Smooth muscle cell (in vitro differentiated cells): ENCODE measurements at regions not wholly inside any gene's neighbourhood (a gene's known extent, or its start where the extent isn't known, plus 50 kb on each side); places are given as distances from the start of the nearest gene placed in this dataset.

Experiments used
- DNase-seq: peaks from one replicate; lab custom pipeline; 2025; ENCODE audit not compliant: unreplicated experiment; lab: John Stamatoyannopoulos, UW
- H2AFZ ChIP-seq: fragments of 200-600 bp; sonication (generic); 2 replicates; pipeline ENCODE4 v1.6.0; 2016; ENCODE audit warnings: antibody characterized with exemption, low read depth, mild to moderate bottlenecking
- H3F3A ChIP-seq: fragments of 200-600 bp; sonication (generic); 2 replicates; pipeline ENCODE4 v1.6.0; 2017; ENCODE audit warnings: antibody characterized with exemption, low read depth
- H3K27ac ChIP-seq: fragments of 200-600 bp; sonication (generic); 2 replicates; pipeline ENCODE4 v1.5.1; 2016; ENCODE audit warnings: low read depth, mild to moderate bottlenecking
- H3K27me3 ChIP-seq: fragments of 200-600 bp; sonication (generic); 2 replicates; pipeline ENCODE4 v1.6.1; 2016; ENCODE audit warnings: low read depth, mild to moderate bottlenecking
- H3K36me3 ChIP-seq: fragments of 200-600 bp; sonication (generic); 2 replicates; pipeline ENCODE4 v1.5.1; 2016; ENCODE audit warnings: low read depth
- H3K4me1 ChIP-seq: fragments of 200-600 bp; sonication (generic); 2 replicates; pipeline ENCODE4 v1.5.1; 2016; ENCODE audit warnings: low read depth
- H3K4me2 ChIP-seq: fragments of 200-600 bp; sonication (generic); 2 replicates; pipeline ENCODE4 v1.6.0; 2016; ENCODE audit warnings: mild to moderate bottlenecking
- H3K4me3 ChIP-seq: fragments of 200-600 bp; sonication (generic); 2 replicates; pipeline ENCODE4 v1.5.1; 2016; ENCODE audit warnings: mild to moderate bottlenecking
- H3K79me2 ChIP-seq: fragments of 200-600 bp; sonication (generic); 2 replicates; pipeline ENCODE4 v1.6.0; 2016; ENCODE audit warnings: low read depth, mild to moderate bottlenecking
- H3K9ac ChIP-seq: fragments of 200-600 bp; sonication (generic); 2 replicates; pipeline ENCODE4 v1.6.0; 2016; ENCODE audit warnings: low read depth
- H3K9me3 ChIP-seq: fragments of 200-600 bp; sonication (generic); replicated peaks from 2 replicates; pipeline ENCODE4 v1.5.1; 2016; ENCODE audit warnings: low read depth
- H4K20me1 ChIP-seq: fragments of 200-600 bp; sonication (generic); 2 replicates; pipeline ENCODE4 v1.6.0; 2016; ENCODE audit warnings: low read depth
- WGBS: methylation state at CpG from one replicate; pipeline ENCODE4 v1.1.7; 2016; ENCODE audit warnings: low lambda C conversion rate; 5-methylcytosine and 5-hydroxymethylcytosine counted together
- TF ChIP-seq, protein P1 (sequence below): fragments of 200-600 bp; sonication (generic); IDR thresholded peaks from 2 replicates; pipeline ENCODE4 v1.5.1; 2017; ENCODE audit warnings: borderline replicate concordance, mild to moderate bottlenecking, antibody characterized with exemption; ENCODE audit not compliant: insufficient read depth, poor library complexity, severe bottlenecking

DNA sequence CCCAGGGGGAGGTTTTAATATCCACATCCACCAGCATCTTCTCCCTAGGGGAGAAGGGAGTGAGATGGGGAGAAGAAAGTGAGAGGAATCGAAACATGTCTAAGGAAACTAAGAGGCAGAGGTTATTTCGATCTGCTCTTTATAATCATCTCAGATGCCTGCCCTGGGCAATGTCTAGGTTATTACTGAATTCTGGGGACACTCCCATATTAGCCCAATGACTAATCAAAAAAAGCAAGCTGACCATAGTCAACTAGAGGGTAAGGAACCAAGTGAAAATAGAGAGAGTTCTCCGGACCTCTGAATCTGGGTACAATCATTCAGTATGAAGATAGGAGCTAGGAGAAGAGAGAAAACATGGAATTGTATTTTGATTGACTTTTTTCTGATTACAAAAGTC is 56.7 kb upstream of the EML4 start:
- Histone ChIP-seq H3K27me3 (no peaks in the 10 kb centered on the region), H3K36me3 (no peaks in the 10 kb centered on the region), H2AFZ (no peak overlapping the region), H3K4me1 (peaks cover 4% of the 10 kb centered on the region), H3K79me2 (no peaks in the 10 kb centered on the region), H3F3A (peaks cover 4% of the 10 kb centered on the region), H4K20me1 (no peaks in the 10 kb centered on the region), H3K9me3 (no peaks in the 10 kb centered on the region), H3K27ac (no peak overlapping the region), H3K9ac (no peak overlapping the region), H3K4me2 (no peak overlapping the region), H3K4me3 (no peak overlapping the region)
- 93% methylated on average over 3 of the region's 3 CpGs for WGBS
- TF ChIP-seq, protein P1, sequence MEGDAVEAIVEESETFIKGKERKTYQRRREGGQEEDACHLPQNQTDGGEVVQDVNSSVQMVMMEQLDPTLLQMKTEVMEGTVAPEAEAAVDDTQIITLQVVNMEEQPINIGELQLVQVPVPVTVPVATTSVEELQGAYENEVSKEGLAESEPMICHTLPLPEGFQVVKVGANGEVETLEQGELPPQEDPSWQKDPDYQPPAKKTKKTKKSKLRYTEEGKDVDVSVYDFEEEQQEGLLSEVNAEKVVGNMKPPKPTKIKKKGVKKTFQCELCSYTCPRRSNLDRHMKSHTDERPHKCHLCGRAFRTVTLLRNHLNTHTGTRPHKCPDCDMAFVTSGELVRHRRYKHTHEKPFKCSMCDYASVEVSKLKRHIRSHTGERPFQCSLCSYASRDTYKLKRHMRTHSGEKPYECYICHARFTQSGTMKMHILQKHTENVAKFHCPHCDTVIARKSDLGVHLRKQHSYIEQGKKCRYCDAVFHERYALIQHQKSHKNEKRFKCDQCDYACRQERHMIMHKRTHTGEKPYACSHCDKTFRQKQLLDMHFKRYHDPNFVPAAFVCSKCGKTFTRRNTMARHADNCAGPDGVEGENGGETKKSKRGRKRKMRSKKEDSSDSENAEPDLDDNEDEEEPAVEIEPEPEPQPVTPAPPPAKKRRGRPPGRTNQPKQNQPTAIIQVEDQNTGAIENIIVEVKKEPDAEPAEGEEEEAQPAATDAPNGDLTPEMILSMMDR: no peak
- DNase-seq: no peak

DNA sequence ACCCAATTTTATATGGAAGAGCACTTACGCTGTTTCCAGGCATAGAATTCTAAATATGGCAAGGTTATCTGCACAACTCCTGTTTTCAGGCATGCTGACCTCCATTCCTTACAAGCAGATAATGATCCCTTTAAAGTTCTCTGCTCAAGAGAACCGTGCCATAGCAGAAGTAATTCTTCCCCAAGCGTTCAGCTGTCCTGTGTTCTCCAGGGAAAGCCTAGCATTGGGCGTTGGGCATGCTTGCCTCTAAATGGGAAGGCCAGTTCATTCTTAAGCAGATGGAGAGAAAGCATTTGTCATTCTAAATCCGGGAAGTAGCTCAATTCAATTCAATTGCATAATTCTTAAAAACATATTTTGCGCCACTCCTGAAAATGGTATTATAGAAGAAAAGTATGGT is 55.7 kb upstream of the EML4 start:
- TF ChIP-seq, protein P1: no peak
- Histone ChIP-seq H3K79me2 (no peaks in the 10 kb centered on the region), H2AFZ (no peak overlapping the region), H3K27ac (no peak overlapping the region), H3K36me3 (no peaks in the 10 kb centered on the region), H3K27me3 (no peaks in the 10 kb centered on the region), H3K4me2 (no peak overlapping the region), H4K20me1 (no peaks in the 10 kb centered on the region), H3K4me3 (no peak overlapping the region), H3F3A (peaks cover 12% of the 10 kb centered on the region), H3K4me1 (peaks cover 7% of the 10 kb centered on the region), H3K9ac (no peak overlapping the region), H3K9me3 (no peaks in the 10 kb centered on the region)
- WGBS: 80% methylated on average over 6 of the region's 6 CpGs
- no peak for DNase-seq

DNA sequence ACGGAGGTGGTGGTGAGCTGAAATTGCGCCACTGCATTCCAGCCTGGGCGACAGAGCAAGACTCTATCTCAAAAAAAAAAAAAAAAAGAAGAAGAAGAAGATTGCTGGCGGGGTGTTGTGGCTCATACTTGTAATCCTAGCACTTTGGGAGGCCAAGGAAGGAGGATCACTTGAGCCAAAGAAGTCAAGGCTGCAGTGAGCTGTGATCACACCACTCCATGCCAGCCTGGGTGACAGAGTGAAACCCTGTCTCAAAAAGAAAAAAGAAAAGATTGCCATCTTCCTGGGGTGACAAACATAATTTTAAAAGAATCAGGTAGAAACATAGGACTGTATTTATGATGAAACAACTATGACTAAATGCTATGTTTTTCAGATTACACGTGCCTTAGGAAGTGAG is 55.1 kb upstream of the EML4 start:
- peaks cover 13% of the 10 kb centered on the region for H3F3A ChIP-seq
- H3K27me3 ChIP-seq: no peaks in the 10 kb centered on the region
- no peaks in the 10 kb centered on the region for H3K36me3 ChIP-seq
- H3K27ac ChIP-seq: no peak overlapping the region
- TF ChIP-seq, protein P1: no peak
- H3K4me3 ChIP-seq: no peak overlapping the region
- peaks cover 11% of the 10 kb centered on the region for H3K4me1 ChIP-seq
- no peak overlapping the region for H2AFZ ChIP-seq
- H3K9me3 ChIP-seq: no peaks in the 10 kb centered on the region
- H3K4me2 ChIP-seq: no peak overlapping the region
- no peak for DNase-seq
- WGBS: 94% methylated on average over 5 of the region's 5 CpGs
- H3K9ac ChIP-seq: no peak overlapping the region
- H4K20me1 ChIP-seq: no peaks in the 10 kb centered on the region
- no peaks in the 10 kb centered on the region for H3K79me2 ChIP-seq

DNA sequence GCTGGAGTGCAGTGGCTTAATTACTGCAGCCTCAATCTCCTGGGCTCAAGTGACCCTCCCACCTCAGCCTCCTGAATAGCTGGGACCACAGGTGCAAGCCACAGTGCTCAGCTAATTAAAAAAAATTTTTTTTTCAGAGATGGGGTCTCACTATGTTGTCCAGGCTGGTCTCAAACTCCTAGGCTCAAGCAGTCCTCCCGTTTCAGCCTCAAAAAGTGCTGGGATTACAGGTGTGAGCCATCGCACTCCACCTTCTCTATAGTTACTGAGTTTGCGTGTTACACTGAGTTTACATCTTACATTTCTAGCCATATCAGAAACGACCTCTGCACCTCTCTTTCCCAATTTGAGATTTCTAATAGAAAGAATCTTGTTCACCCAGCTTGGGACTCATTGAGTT is 53.6 kb upstream of the EML4 start:
- Histone ChIP-seq H3K79me2 (no peaks in the 10 kb centered on the region), H3K9me3 (no peaks in the 10 kb centered on the region), H4K20me1 (no peaks in the 10 kb centered on the region), H3K4me1 (peaks cover 11% of the 10 kb centered on the region), H3K4me2 (no peak overlapping the region), H3K27ac (no peak overlapping the region), H3K27me3 (no peaks in the 10 kb centered on the region), H2AFZ (no peak overlapping the region), H3K36me3 (no peaks in the 10 kb centered on the region), H3F3A (peaks cover 13% of the 10 kb centered on the region), H3K4me3 (no peak overlapping the region), H3K9ac (no peak overlapping the region)
- WGBS: 93% methylated on average over 4 of the region's 4 CpGs
- TF ChIP-seq, protein P1: no peak
- DNase-seq: no peak
